ENCODE measurements at regions not wholly inside any gene's neighbourhood (a gene's known extent, or its start where the extent isn't known, plus 50 kb on each side); places are given as distances from the start of the nearest gene placed in this dataset.
"Not testable (repeated sequence)": the region's sequence is repeated elsewhere in the genome, so short reads cannot be mapped to it uniquely, and the experiment has no call there.

DNA sequence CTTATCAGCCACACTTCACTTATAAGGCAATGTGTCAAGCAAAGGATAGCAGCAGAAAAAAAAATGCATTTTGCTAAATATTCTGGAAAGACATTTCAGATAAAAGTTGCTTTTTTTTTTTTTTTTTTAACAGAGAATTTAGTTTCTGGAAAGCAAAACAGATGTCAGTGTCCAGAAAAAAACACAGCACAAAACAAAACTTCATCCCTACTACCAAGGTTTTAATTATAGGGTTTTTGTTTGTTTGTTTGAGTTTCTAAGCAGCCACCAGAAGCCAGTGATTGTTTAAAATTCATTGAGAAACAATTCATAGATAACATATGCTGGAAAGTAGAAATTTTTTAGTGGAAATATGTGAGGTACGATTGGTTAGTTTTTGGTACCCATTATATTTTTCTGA lies 1202.7 kb downstream of the OTOL1 start:
- DNase-seq: no peak

DNA sequence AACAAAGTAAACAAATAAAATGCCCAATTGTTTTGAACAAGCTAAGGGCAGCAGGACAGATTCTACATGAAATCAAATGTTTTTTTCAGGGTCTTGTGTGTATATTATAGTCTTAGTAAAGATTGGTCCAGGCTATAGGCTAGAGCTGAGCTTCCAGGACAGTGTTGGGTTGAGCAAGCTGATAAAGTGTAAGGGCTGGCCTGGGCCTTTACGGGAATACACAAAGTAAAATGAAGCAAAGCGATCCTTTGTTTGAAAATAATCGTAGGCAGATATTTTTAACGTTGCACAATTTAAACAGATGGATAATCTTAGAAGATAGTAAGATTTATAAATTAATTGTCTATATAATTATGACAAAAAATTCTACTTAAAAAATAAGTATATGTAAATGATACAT lies 1204.6 kb downstream of the OTOL1 start:
- DNase-seq: no peak

DNA sequence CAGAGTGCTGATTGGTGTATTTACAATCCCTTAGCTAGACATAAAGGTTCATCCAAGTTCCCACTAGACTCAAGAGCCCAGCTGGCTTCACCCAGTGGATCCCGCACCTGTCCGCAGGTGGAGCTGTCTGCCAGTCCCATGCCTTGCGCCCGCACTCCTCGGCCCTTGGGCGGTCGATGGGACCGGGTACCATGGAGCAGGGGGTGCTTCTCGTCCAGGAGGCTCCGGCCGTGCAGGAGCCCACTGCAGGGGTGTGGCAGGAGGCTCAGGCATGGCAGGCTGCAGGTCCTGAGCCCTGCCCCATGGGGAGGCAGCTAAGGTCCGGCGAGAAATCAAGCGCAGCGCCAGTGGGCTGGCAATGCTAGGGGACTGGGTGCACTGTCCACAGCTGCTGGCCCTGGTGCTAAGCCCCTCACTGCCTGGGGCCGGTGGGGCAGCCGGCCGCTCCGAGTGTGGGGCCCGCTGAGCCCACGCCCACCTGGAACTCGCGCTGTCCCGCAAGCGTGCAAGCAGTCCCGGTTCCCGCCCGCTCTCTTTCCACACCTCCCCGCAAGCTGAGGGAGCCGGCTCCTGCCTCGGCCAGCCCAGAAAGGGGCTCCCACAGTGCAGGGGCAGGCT lies 1206.3 kb downstream of the OTOL1 start:
- no peak for DNase-seq

DNA sequence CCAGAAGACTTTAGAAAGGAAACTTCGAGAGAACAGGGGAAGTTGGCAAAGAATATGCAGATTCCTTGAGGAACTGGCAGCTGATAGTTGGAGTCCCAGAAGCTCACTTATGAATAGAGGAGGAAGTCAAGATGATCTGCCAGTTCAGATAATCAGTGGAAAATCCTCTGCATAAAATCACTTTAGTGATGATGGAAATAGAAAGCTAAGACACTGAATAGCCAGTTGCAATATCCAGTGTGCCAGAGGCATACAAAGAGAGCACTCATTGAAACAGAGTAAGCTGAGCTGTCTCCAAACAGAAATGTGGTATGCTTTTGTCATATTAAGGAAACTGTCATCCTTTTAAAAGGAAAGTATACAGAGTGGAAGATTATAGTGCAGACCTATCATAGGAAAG lies 1207.6 kb downstream of the OTOL1 start:
- DNase-seq: no peak

DNA sequence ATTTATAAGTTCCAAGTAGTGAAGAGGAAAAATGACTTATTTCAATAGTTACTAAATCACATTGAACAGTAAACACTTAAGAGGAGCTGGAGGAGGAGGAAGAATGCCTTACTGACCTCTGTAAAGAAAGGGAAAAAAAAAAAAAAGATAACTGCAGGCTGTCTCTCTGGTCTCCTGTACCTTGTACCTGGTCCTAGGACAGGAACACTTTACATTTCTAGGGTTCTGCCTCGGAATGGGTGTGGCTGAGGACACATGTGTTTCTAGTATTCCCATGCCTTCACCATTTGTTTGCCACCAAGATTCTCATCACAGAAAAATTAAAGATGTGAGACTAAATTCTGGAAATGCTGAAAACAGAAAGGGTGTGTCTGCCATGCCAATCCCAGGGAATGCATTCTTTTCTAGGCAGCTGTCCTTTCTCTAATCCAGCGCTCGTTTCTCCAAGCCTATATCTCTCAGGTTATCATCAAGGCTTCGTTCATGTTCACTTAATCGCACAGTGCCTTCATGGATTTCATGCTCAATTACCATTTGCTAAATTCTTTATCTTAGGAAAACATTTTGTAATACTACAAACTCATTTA lies 1208.3 kb downstream of the OTOL1 start:
- DNase-seq: no peak

DNA sequence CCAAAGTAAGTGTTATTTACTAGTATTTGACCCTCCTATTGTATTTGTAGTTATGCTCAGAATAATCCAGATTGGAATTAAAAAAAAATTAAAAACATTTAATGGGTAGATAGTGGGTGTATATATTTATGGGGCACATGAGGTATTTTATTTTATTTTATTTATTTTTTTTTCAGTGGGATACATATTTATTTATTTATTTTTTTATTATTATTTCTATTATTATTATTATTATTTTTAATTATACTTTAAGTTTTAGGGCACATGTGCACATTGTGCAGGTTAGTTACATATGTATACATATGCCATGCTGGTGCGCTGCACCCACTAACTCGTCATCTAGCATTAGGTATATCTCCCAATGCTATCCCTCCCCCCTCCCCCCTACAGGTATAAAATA lies 1211.8 kb downstream of the OTOL1 start:
- not testable (repeated sequence) for DNase-seq

DNA sequence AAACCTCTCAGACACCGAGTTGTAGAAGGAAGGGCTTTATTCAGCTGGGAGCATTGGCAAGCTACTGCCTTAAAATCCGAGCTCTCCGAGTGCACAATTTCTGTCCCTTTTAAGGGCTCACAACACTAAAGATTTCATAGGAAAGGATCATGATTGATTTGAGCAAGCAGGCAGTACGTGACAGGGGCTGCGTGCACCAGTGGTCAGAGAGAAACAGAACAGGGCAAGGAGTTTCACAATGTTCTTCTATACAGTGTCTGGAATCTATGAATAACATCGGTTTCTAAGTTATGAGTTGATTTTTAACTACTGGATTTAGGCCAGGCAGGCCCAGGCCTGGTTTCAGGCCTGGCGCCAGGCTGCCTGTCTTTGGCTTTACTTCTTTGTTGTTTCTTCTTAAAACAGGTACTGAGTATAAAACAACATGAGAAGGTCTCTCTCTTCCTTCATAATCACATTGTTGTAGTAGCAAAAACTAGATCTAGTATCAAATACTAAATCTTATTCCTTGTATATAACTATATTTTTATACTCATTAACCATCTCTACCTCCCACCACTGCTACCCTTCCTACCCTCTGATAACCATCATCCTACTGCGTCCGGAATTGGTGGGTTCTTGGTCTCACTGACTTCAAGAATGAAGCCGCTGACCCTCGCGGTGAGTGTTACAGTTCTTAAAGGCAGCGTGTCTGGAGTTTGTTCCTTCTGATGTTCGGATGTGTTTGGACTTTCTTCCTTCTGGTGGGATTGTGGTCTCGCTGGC lies 1212.5 kb downstream of the OTOL1 start:
- DNase-seq: not testable (repeated sequence)

DNA sequence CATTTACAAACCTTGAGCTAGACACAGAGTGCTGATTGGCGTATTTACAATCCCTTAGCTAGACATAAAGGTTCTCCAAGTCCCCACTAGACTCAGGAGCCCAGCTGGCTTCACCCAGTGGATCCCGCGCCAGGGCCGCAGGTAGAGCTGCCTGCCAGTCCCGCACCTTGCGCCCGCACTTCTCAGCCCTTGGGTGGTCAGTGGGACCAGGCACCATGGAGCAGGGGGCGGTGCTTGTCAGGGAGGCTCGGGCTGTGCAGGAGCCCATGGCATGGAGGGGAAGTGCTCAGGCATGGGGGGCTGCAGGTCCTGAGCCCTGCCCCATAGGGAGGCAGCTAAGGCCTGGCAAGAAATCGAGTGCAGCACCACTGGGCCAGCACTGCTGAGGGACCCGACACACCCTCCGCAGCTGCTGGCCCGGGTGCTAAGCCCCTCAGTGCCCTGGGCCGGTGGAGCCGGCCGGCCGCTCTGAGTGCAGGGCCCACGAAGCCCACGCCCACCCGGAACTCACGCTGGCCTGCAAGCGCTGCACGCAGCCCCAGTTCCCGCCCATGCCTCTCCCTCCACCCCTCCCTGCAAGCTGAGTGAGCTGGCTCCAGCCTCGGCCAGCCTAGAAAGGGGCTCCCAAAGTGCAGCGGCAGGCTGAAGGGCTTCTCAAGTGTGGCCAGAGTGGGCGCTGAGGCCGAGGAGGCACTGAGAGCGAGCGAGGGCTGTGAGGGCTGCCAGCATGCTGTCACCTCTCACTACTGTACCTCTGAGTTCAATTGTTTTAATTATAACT lies 1213.9 kb downstream of the OTOL1 start:
- DNase-seq: no peak

DNA sequence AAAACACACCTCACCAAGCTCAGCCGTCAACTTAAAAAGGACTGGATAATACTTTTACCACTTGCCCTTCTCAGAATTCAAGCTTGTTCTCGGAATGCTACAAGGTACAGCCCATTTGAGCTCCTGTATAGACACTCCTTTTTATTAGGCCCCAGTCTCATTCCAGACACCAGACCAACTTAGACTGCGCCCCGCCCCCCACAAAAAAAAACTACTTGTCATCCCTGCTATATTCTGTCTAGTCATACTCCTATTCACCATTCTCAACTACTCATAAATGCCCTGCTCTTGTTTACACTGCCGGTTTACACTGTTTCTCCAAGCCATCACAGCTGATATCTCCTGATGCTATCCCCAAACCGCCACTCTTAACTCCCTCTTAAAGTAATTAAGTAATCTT lies 1220.5 kb downstream of the OTOL1 start:
- DNase-seq: not testable (repeated sequence)

DNA sequence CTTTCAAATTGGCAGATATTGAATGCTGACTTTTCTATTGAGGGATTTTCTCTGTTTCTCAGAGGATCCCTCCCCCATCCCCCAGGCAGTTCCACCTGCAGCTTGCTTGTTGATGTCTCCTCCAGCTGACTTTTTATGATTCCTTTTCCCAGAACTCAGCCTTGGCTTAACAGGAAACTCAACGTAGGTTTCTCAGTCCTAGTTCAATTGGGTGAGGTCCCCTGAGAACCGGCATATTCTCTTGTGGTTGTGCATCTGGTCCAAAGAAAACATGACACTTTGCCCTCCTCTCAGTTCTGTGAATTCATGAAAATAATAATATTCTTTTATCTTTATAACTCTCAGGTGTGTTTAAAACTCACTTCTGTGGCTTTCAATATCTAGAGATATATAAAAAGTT lies 1222.1 kb downstream of the OTOL1 start:
- DNase-seq: no peak

DNA sequence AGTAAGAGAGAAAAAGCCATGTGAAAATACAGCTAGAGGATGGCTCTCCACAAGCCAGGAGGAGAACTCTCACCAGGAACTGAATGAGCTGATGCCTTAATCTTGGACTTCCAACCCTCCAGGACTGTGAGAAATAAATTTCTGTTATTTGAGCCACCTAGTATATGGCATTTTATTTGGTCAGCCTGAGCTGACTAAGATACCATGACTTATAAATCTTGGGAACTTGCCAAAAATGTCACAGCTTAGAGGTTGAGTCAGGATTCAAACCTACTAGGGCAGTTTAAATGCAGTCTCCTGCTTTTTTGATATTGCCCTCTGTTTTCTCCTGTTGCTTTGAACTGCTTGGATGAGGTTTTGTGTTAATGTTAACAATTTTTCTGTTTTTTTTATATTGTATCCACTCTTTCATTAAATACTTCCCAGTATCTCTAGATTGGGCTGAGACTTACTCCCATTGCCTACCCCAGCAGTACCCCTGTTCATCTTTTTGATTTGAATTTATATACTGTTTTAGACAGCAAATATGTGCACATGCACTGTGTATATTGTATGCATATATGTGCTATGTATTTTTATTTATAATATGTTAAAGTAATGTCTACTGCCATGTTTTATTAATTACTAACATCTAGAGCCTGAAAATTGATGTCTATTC lies 1223.2 kb downstream of the OTOL1 start:
- DNase-seq: no peak

DNA sequence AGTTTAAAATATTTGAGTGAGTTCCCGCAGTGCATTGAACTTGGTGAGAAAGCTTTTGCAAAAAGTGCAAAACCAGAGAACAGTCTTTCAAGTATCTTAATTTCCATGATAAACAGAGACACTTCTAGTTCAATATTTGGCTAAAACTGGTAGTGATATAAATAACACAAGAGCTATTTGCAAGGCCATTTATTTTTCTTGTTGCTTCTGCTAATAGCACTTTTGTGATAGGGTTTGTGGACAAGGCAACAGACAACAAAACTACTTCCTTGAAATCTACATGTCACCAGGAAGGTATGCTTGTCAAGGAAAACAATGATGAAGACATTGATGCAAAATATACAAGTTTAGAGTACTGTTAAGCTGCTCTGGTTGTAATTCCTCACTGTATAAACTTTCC lies 1225.1 kb downstream of the OTOL1 start:
- no peak for DNase-seq

DNA sequence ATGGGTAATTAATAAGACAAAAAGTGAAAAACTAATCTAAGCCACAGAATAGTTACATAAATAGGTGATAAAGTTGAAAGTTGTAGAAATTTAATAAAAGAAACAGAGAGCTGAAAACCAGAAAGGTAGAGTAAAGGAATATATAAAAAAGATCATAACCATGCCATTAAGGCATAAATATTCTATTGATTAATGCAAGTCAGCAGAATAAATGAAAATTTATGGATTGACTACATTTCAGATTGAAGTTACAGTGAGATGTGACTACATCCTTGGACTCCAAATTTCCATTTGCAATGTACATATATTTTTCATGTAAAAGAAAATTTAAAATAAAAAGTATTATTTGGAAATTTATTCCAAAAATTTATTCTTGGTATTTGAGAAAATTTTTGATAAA lies 1225.7 kb downstream of the OTOL1 start:
- DNase-seq: no peak

DNA sequence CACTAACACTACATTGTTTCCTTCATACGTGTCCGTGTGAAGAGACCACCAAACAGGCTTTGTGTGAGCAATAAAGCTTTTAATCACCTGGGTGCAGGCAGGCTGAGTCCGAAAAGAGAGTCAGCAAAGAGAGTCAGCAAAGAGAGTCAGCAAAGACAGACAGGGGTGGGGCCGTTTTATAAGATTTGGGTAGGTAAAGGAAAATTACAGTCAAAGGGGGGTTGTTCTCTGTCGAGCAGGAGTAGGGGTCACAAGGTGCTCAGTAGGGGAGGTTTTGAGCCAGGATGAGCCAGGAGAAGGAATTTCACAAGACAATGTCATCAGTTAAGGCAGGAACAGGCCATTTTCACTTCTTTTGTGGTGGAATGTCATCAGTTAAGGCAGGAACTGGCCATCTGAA lies 1226.2 kb downstream of the OTOL1 start:
- DNase-seq: not testable (repeated sequence)

DNA sequence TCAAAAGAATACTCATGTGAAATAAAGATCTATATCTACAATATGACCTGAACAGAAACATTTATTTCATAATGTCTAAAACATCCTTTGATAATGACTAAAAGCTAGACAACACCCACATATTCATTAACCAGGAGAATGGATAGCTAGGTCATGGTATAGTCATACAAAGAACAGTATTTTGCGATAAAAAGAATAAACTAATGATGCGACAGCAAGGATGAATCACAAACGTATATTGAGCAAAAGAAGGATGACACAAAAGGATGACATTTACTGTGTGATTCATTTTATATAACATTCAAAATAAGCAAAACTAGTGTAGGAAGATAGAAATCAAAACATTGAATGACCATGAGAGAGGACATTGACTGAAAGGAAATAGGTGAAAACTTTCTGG lies 1233.1 kb downstream of the OTOL1 start:
- no peak for DNase-seq

DNA sequence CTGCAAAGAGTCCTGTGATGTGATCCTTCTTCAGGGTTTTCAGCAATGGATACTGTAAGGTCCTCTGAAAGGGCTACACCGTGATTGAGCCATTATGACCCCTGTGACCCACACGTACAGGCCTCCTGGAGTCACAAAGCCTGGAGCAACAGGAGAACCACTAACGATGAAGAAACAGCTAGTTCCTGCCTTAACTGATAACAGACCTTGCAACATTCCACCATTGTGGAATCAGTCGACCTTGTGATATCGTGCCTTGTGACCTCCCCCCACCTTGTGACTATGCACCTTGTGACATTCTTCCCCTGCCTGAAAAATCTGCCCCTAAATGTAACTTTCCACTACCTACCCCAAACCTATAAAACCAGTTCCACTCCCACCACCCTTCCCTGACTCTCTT lies 1235.4 kb downstream of the OTOL1 start:
- DNase-seq: not testable (repeated sequence)

DNA sequence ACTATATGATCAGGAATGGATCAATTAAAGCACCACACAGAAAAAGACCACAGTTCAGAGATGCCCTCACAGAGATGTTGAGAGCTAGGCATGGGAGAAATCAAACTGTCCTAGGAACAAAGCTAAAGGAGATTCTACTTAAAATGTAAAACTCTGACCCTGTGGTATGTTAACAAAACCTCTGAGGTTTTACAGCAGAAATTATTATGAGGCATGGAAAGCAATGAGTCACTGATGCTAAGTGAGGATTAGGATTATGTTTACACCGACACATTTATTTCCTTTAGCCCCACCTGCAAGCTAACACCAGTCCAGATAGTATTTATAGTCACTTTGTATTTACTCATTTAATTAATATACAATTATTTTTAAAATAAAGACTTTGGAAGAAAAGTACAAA lies 1242.2 kb downstream of the OTOL1 start:
- DNase-seq: no peak

DNA sequence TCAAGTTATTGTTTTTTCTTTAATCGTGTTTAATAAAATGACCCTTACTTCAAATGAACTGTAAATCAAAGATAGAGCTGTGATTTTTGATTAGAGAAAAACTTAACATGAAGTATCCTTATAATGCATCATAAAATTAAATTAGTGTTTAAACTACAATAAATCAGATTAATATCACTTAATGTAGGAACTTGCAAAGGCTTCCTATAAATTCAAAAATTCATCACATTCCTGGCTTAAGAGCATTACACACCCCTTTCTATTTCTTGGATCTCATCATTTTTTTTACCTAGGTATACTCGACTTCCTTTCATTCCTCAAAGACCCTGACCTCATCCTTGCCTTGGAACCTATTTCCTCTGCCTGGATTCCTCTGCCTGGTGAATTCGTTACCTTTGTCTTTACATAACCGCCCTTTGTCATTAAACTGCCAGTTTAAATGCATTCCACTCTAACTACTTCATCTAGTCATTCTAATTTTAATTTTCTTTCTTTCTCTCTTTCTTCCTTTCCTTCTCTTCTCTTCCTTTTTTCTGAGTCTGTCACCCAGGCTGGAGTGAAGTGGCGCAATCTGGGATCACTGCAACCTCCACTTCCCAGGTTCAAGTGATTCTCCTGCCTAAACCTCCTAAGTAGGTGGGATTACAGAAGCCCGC lies 1244.5 kb downstream of the OTOL1 start:
- no peak for DNase-seq

DNA sequence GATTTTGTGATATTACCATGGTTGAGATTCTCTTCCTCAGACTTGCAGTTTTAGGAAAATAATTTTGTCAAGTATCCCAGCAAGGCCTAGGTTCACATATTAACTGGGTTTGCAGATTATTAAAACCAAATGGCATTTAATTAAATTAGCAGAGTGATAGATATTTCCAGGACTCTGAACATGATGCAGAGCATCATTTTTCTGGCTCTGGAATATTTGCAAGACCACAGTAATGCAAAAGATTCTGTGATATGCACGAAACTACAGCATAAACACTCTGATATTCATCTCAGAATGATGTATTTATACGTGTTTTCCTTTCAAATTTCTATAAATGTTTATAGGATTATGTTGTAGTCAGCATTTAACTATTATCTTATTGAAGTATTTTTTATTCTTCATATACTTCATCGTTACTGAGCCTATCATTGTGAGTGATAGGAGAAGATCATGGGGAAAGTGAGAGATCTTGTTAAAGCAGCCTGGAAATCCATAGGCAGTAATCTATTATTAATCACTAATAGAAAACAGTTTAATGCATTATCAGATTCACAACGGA lies 1245.6 kb downstream of the OTOL1 start:
- DNase-seq: no peak

DNA sequence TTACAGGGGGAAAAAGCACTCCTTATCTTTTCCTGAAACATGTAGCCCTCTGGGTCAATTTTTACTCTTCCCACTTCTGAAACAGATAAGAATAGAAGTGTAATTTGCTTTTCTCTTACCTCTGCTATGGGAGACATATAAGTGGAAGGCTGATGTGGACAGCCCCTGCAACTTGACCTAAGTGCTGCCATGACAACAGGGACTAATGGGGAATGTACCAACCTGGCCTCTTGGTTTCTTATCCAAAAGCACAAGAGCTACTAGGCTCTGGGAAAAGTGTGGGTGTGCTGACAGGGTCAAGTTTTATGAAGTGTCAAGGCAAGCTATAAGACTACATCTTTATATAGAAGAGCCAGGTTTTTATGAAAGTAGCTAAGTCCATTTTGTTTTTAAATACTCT lies 1246.5 kb downstream of the OTOL1 start:
- no peak for DNase-seq

DNA sequence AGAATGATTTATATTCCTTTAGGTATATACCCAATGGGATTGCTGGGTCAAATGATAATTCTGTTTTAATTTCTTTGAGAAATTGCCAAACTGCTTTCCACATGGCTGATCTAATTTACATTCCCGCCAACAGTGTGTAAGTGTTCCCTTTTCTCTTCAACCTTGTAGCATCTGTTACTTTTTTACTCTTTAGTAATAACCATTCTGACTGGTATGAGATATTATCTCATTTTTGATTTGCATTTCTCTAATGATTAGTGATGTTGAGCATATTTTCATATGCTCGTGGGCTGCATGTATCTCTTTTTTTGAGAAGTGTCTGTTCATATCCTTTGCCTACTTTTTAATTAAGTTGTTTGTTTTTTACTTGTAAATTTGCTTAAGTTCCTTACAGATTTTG lies 1264.2 kb downstream of the OTOL1 start:
- no peak for DNase-seq

All from NCI-H146 (cell line).